Right ventricle myocardium superior (tissue), 1 donor: ENCODE measurements at regions not wholly inside any gene's neighbourhood (a gene's known extent, or its start where the extent isn't known, plus 50 kb on each side); places are given as distances from the start of the nearest gene placed in this dataset.

Experiments
- ATAC-seq: fragments of 200-7000 bp; cut with Tn5 transposase; one replicate; pipeline ENCODE4 v1.9.1; 2020; ENCODE audit warnings: mild to moderate bottlenecking; ENCODE audit not compliant: poor library complexity
- DNase-seq: peaks from one replicate; pipeline ENCODE4 v3.0.0-alpha.2; 2020
- intact Hi-C: fragments of 100-400 bp; cut with DNase I; formaldehyde crosslinking; loops from one replicate; pipeline ENCODE4 v1.11.2; 2022
- donor health status: DM: no; HTN: yes; CAD: no; lungs with severe emphysema.

- intact Hi-C loops: no loop called here
- no peak for DNase-seq
- no peak for ATAC-seq
Observed at GRCh38 chr16:8519179-8519578, 71.1 kb downstream of the TMEM114 start.

GRCh38 chr16:8517280-8517679 lies 73.0 kb downstream of the TMEM114 start:
- ATAC-seq: no peak
- intact Hi-C loops: no loop called here
- DNase-seq: no peak

GRCh38 chr16:8516471-8516870 lies 73.8 kb downstream of the TMEM114 start:
- ATAC-seq (no peak), DNase-seq (no peak)
- intact Hi-C loops: no loop called here

- ATAC-seq (no peak), DNase-seq (no peak)
- intact Hi-C loops: no loop called here
Observed at GRCh38 chr16:8512941-8513624, 77.2 kb downstream of the TMEM114 start.

GRCh38 chr16:8511464-8511863 lies 78.8 kb downstream of the TMEM114 start:
- intact Hi-C loops: no loop called here
- DNase-seq (no peak), ATAC-seq (no peak)

- no peak for ATAC-seq
- DNase-seq: no peak
- intact Hi-C loops: no loop called here
Observed at GRCh38 chr16:8510160-8510559, 80.2 kb downstream of the TMEM114 start.

- intact Hi-C loops: no loop called here
- no peak for ATAC-seq
Observed at GRCh38 chr16:8505327-8505991, 84.9 kb downstream of the TMEM114 start.

GRCh38 chr16:8502446-8502845 lies 87.9 kb downstream of the TMEM114 start:
- intact Hi-C loops: no loop called here
- no peak for DNase-seq
- ATAC-seq: no peak

More at GRCh38 chr16:8505327-8505991, 84.9 kb downstream of the TMEM114 start:
- no peak for DNase-seq

- ATAC-seq (no peak), DNase-seq (no peak)
- intact Hi-C loops: no loop called here
Observed at GRCh38 chr16:8500351-8500750, 90.0 kb downstream of the TMEM114 start.

- DNase-seq (no peak), ATAC-seq (no peak)
- intact Hi-C loops: no loop called here
Observed at GRCh38 chr16:8496364-8496763, 93.9 kb downstream of the TMEM114 start.

- intact Hi-C loops: no loop called here
- DNase-seq (no peak), ATAC-seq (no peak)
Observed at GRCh38 chr16:8493972-8494371, 96.3 kb downstream of the TMEM114 start.

- ATAC-seq (no peak), DNase-seq (no peak)
- intact Hi-C loops: no loop called here
Observed at GRCh38 chr16:8492690-8493089, 97.6 kb downstream of the TMEM114 start.

- DNase-seq: no peak
- intact Hi-C loops: no loop called here
- no peak for ATAC-seq
Observed at GRCh38 chr16:8489580-8489979, 100.7 kb downstream of the TMEM114 start.

GRCh38 chr16:8486985-8487384 lies 103.3 kb downstream of the TMEM114 start:
- no peak for ATAC-seq
- intact Hi-C loops: no loop called here
- DNase-seq: no peak

GRCh38 chr16:8483396-8483795 lies 106.9 kb downstream of the TMEM114 start:
- intact Hi-C loops: no loop called here
- DNase-seq: no peak
- no peak for ATAC-seq

- no peak for DNase-seq
- intact Hi-C loops: no loop called here
Observed at GRCh38 chr16:8481810-8482209, 108.5 kb downstream of the TMEM114 start.

GRCh38 chr16:8476824-8477223 lies 113.5 kb downstream of the TMEM114 start:
- intact Hi-C loops: no loop called here
- ATAC-seq: no peak
- no peak for DNase-seq

More at GRCh38 chr16:8481810-8482209, 108.5 kb downstream of the TMEM114 start:
- ATAC-seq: no peak

- ATAC-seq: no peak
- intact Hi-C loops: no loop called here
- DNase-seq: no peak
Observed at GRCh38 chr16:8474587-8474986, 115.7 kb downstream of the TMEM114 start.

- no peak for ATAC-seq
- no peak for DNase-seq
- intact Hi-C loops: no loop called here
Observed at GRCh38 chr16:8469102-8469778, 121.1 kb downstream of the TMEM114 start.

- no peak for ATAC-seq
- no peak for DNase-seq
- intact Hi-C loops: no loop called here
Observed at GRCh38 chr16:8464979-8465378, 125.3 kb downstream of the TMEM114 start.
